ENCODE measurements at regions not wholly inside any gene's neighbourhood (a gene's known extent, or its start where the extent isn't known, plus 50 kb on each side); places are given as distances from the start of the nearest gene placed in this dataset.

DNA sequence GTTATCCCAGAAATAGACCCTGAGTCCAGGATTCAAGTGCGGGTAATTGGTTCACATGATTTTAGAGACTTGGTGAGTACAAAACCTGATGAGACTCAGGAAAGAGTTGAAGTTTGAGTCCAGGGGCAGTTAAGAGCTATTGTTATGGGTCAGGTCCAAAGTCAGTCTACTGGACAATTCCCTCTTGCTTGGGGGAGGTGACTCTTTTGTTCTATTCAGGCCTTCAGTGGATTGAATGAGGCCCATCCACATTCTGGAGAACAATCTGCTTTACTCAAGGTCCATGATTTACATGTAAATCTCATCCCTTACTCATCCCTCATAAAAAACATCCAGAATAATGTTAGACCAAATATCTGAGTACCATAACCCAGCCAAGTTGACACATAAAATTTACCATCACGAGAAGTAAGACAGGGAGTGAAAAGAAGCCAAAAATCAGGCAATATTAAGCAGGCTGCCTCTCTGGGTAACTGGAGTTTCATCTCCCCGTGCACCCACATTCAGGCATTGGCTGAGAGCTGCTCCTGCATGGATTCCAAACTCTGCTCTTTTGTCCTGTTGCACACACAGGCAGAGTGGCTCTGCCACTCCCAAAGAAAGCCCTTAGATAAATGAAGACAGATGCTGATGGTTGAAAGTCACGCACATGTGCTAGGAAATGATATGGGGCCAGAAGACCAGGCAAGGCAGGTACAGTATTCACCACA is 156.0 kb upstream of the SALL1 start:
- ATAC-seq (no peak), DNase-seq (no peak)
- H3K4me3 ChIP-seq (ENCODE audit: low read length) = no peak overlapping the region
- no peaks in the 10 kb centered on the region for H3K27me3 ChIP-seq (ENCODE audit: control insufficient read depth, insufficient read depth, low read length)
- Mint-ChIP-seq H3K27me3 (ENCODE audit: low read depth in 2 of 2) (peaks cover 0 to 2% of the 10 kb centered on the region in 2 donors), H3K36me3 (peaks cover 8% of the 10 kb centered on the region), H3K4me3 (no peak overlapping the region), H3K4me1 (no peaks in the 10 kb centered on the region), H3K27ac (no peak overlapping the region), H3K9me3 (peaks cover 2 to 3% of the 10 kb centered on the region in 2 donors)
- intact Hi-C loops (cut with micrococcal nuclease) = no loop called here
- no peak overlapping the region for H3K27ac ChIP-seq (ENCODE audit: low read length)
- H3K9me3 ChIP-seq (ENCODE audit: control insufficient read depth, insufficient read depth, low read length) = no peaks in the 10 kb centered on the region
- H3K4me1 ChIP-seq (ENCODE audit: control insufficient read depth, insufficient read depth, low read length) = no peaks in the 10 kb centered on the region
- TF ChIP-seq, protein P1, sequence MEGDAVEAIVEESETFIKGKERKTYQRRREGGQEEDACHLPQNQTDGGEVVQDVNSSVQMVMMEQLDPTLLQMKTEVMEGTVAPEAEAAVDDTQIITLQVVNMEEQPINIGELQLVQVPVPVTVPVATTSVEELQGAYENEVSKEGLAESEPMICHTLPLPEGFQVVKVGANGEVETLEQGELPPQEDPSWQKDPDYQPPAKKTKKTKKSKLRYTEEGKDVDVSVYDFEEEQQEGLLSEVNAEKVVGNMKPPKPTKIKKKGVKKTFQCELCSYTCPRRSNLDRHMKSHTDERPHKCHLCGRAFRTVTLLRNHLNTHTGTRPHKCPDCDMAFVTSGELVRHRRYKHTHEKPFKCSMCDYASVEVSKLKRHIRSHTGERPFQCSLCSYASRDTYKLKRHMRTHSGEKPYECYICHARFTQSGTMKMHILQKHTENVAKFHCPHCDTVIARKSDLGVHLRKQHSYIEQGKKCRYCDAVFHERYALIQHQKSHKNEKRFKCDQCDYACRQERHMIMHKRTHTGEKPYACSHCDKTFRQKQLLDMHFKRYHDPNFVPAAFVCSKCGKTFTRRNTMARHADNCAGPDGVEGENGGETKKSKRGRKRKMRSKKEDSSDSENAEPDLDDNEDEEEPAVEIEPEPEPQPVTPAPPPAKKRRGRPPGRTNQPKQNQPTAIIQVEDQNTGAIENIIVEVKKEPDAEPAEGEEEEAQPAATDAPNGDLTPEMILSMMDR (IDR thresholded peaks at IDR 0.05) = no peak
- WGBS (ENCODE audit: insufficient coverage) = 90% methylated on average over 4 of the region's 4 CpGs
- no peaks in the 10 kb centered on the region for H3K36me3 ChIP-seq (ENCODE audit: control insufficient read depth, insufficient read depth, low read length)

DNA sequence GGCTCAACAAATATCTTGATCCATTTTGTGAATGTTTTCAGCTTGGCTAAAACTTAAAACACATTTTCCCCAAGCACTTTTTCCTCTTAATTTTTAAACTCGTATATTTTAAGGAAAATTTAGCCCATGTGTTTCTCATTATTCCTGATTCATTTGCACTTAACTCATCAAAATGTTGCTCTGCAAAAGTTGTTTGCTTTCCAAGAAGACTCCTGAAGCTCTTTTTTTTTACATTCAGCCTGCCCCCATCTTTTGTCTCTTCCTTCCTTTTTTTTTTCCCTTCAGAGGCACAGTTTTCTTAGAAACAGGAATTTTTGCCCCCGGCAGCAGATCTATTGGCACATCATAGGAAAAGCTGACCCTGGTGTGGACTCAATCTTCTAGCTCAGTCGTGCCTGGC is 155.0 kb upstream of the SALL1 start:
- no peaks in the 10 kb centered on the region for H3K4me1 ChIP-seq (ENCODE audit: control insufficient read depth, insufficient read depth, low read length)
- Mint-ChIP-seq H3K27ac (no peak overlapping the region), H3K36me3 (peaks cover 8% of the 10 kb centered on the region), H3K9me3 (peaks cover 2 to 3% of the 10 kb centered on the region in 2 donors), H3K27me3 (ENCODE audit: low read depth in 2 of 2) (peaks cover 0 to 2% of the 10 kb centered on the region in 2 donors), H3K4me1 (no peaks in the 10 kb centered on the region), H3K4me3 (no peak overlapping the region)
- no peaks in the 10 kb centered on the region for H3K9me3 ChIP-seq (ENCODE audit: control insufficient read depth, insufficient read depth, low read length)
- no peaks in the 10 kb centered on the region for H3K27me3 ChIP-seq (ENCODE audit: control insufficient read depth, insufficient read depth, low read length)
- H3K4me3 ChIP-seq (ENCODE audit: low read length) = no peak overlapping the region
- intact Hi-C loops (cut with micrococcal nuclease) = no loop called here
- no peak for DNase-seq
- H3K36me3 ChIP-seq (ENCODE audit: control insufficient read depth, insufficient read depth, low read length) = no peaks in the 10 kb centered on the region
- TF ChIP-seq, protein P1 (IDR thresholded peaks at IDR 0.05) = no peak
- H3K27ac ChIP-seq (ENCODE audit: low read length) = no peak overlapping the region
- ATAC-seq = no peak
- WGBS (ENCODE audit: insufficient coverage) = 65% methylated on average over 3 of the region's 3 CpGs

DNA sequence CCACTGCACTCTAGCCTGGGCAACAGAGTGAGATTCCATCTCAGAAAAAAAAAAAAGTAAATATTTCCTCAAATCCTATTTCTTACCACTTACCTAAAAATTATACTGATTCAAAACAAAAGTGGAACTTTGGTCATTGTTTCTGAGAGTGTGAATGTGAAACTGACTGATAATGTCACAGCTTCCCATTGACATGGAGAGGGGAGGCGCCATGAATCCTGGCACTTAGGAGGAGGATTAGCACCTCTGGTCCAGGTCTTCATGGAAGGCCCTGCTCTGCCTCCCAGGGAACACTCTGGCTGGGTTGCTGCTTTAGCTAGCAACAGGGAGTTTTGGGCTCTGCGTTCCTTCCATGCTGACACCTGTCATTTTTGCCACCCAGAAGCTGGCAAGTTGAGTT is 154.3 kb upstream of the SALL1 start:
- H3K9me3 Mint-ChIP-seq = peaks cover 2 to 3% of the 10 kb centered on the region in 2 donors
- H3K27ac Mint-ChIP-seq = no peak overlapping the region
- DNase-seq = no peak
- no peak overlapping the region for H3K4me3 Mint-ChIP-seq
- H3K9me3 ChIP-seq (ENCODE audit: control insufficient read depth, insufficient read depth, low read length) = no peaks in the 10 kb centered on the region
- H3K27me3 ChIP-seq (ENCODE audit: control insufficient read depth, insufficient read depth, low read length) = no peaks in the 10 kb centered on the region
- H3K4me3 ChIP-seq (ENCODE audit: low read length) = no peak overlapping the region
- peaks cover 0 to 2% of the 10 kb centered on the region in 2 donors for H3K27me3 Mint-ChIP-seq (ENCODE audit: low read depth in 2 of 2)
- H3K4me1 Mint-ChIP-seq = no peaks in the 10 kb centered on the region
- intact Hi-C loops (cut with micrococcal nuclease) = no loop called here
- H3K27ac ChIP-seq (ENCODE audit: low read length) = no peak overlapping the region
- TF ChIP-seq, protein P1 (IDR thresholded peaks at IDR 0.05) = no peak
- no peaks in the 10 kb centered on the region for H3K36me3 ChIP-seq (ENCODE audit: control insufficient read depth, insufficient read depth, low read length)
- peaks cover 8% of the 10 kb centered on the region for H3K36me3 Mint-ChIP-seq
- no peak for ATAC-seq
- H3K4me1 ChIP-seq (ENCODE audit: control insufficient read depth, insufficient read depth, low read length) = no peaks in the 10 kb centered on the region
- WGBS (ENCODE audit: insufficient coverage) = 94% methylated on average over 2 of the region's 2 CpGs

DNA sequence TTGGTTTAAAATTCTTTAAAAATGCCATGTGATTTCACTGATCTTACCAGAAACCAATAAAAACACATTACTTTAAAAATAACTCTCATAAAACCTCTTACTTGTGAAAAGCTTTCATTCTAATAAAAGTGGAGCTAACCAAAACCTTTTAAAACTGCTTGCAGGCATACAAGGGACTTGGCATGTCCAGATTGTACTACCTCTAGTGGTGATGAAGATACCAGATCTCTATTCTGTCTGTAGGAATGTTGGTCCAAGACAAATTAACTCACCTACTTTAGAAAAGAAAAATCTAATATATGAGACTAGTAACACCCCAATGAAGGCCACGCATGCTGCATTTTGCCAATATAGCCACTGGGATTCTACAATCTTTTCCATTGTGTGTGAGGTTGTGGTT is 151.0 kb upstream of the SALL1 start:
- TF ChIP-seq, protein P1 (IDR thresholded peaks at IDR 0.05) = no peak
- Histone ChIP-seq H3K27ac (ENCODE audit: low read length) (no peak overlapping the region), H3K4me1 (ENCODE audit: control insufficient read depth, insufficient read depth, low read length) (no peaks in the 10 kb centered on the region), H3K27me3 (ENCODE audit: control insufficient read depth, insufficient read depth, low read length) (no peaks in the 10 kb centered on the region), H3K4me3 (ENCODE audit: low read length) (no peak overlapping the region), H3K36me3 (ENCODE audit: control insufficient read depth, insufficient read depth, low read length) (no peaks in the 10 kb centered on the region), H3K9me3 (ENCODE audit: control insufficient read depth, insufficient read depth, low read length) (no peaks in the 10 kb centered on the region)
- no peak overlapping the region for H3K4me3 Mint-ChIP-seq
- no peaks in the 10 kb centered on the region for H3K27me3 Mint-ChIP-seq (ENCODE audit: low read depth in 2 of 2)
- intact Hi-C loops (cut with micrococcal nuclease) = no loop called here
- no peak overlapping the region for H3K27ac Mint-ChIP-seq
- peaks cover 0 to 3% of the 10 kb centered on the region in 2 donors for H3K9me3 Mint-ChIP-seq
- DNase-seq = no peak
- no CpG with 5 or more reads among the region's 1 CpG for whole genome bisulfite sequencing (ENCODE audit: insufficient coverage)
- no peak for ATAC-seq
- peaks cover 8% of the 10 kb centered on the region for H3K36me3 Mint-ChIP-seq
- H3K4me1 Mint-ChIP-seq = no peaks in the 10 kb centered on the region
